T-cell (primary cell): ENCODE measurements at regions not wholly inside any gene's neighbourhood (a gene's known extent, or its start where the extent isn't known, plus 50 kb on each side); places are given as distances from the start of the nearest gene placed in this dataset.

ENCODE experiments used
- ATAC-seq, 4 experiments: fragments of 200-7000 bp in 3 of 4; fragments of 150-1000 bp in 1 of 4; cut with Tn5 transposase; replicated peaks in 1 of 4; 1 replicate in 3 of 4; 2 replicates in 1 of 4; pipeline ENCODE4 v1.10.0; 2021; ENCODE audit warnings: moderate library complexity in 3 of 4, mild to moderate bottlenecking in 2 of 4, moderate number of reproducible peaks in 1 of 4
- CTCF ChIA-PET, 2 donors: fragments of 300-600 bp; sonication (Branson Sonifier 250); formaldehyde crosslinking; loops; one replicate each; lab custom pipeline; 2022; ENCODE audit warnings: antibody characterized with exemption in 2 of 2; lab: Charles Lee
- POLR2A ChIA-PET, 2 donors: fragments of 300-600 bp; sonication (Branson Sonifier 250); formaldehyde crosslinking; loops; one replicate each; lab custom pipeline; 2022; ENCODE audit warnings: antibody characterized with exemption in 2 of 2; lab: Charles Lee
- DNase-seq, 35 experiments: peaks; one replicate each; pipeline versions ENCODE4 v3.0.0 to v3.0.0-alpha.2; 2013 to 2023
- H3K27ac ChIP-seq: one replicate; pipeline ENCODE4 v1.5.1; 2013; ENCODE audit warnings: low read length
- H3K27me3 ChIP-seq, 2 experiments: replicated peaks in 1 of 2; 1 replicate in 1 of 2; 2 replicates in 1 of 2; pipeline versions ENCODE4 v1.6.1 to v1.7.0; 2013; ENCODE audit warnings: low read length in 1 of 2, mixed read lengths in 1 of 2; ENCODE audit not compliant: control insufficient read depth in 2 of 2, insufficient read depth in 2 of 2; ENCODE audit errors: extremely low read depth in 1 of 2
- H3K36me3 ChIP-seq, 2 donors: 1 replicate in 1 of 2; 2 replicates in 1 of 2; pipeline versions ENCODE4 v1.6.1 to v1.7.0; 2013; ENCODE audit warnings: low read length in 1 of 2; ENCODE audit not compliant: control insufficient read depth in 2 of 2, insufficient read depth in 1 of 2; ENCODE audit errors: extremely low read depth in 1 of 2
- H3K4me1 ChIP-seq, 2 experiments: 1 replicate in 1 of 2; 2 replicates in 1 of 2; pipeline versions ENCODE4 v1.6.1 to v1.7.0; 2013; ENCODE audit warnings: low read length in 2 of 2, mixed read lengths in 1 of 2; ENCODE audit not compliant: insufficient read depth in 2 of 2, control insufficient read depth in 1 of 2; ENCODE audit errors: extremely low read depth in 1 of 2
- H3K4me3 ChIP-seq, 2 donors: 1 replicate in 1 of 2; 2 replicates in 1 of 2; pipeline versions ENCODE4 v1.5.1 to v1.7.0; 2013; ENCODE audit warnings: mild to moderate bottlenecking in 2 of 2, low read length in 1 of 2, moderate library complexity in 1 of 2; ENCODE audit not compliant: control insufficient read depth in 1 of 2; ENCODE audit errors: extremely low read depth in 1 of 2
- H3K9me3 ChIP-seq: 2 replicates; pipeline ENCODE4 v1.7.0; 2013
- H3K27ac Mint-ChIP-seq, 2 donors: one replicate each; pipeline ENCODE4 v1.8.0; 2020 to 2021; ENCODE audit warnings: mild to moderate bottlenecking in 2 of 2, mixed read lengths in 2 of 2
- H3K27me3 Mint-ChIP-seq, 2 donors: one replicate each; pipeline ENCODE4 v1.8.0; 2021 to 2022; ENCODE audit warnings: mixed read lengths in 2 of 2
- H3K36me3 Mint-ChIP-seq: one replicate; pipeline ENCODE4 v1.8.0; 2021; ENCODE audit warnings: mixed read lengths
- H3K4me1 Mint-ChIP-seq, 3 donors: one replicate each; pipeline ENCODE4 v1.8.0; 2020 to 2022; ENCODE audit warnings: mixed read lengths in 3 of 3, mild to moderate bottlenecking in 1 of 3
- H3K4me3 Mint-ChIP-seq, 3 donors: one replicate each; pipeline ENCODE4 v1.8.0; 2020 to 2022; ENCODE audit warnings: mild to moderate bottlenecking in 3 of 3, mixed read lengths in 3 of 3, moderate library complexity in 3 of 3
- H3K9me3 Mint-ChIP-seq, 3 donors: one replicate each; pipeline ENCODE4 v1.8.0; 2020 to 2022; ENCODE audit warnings: mixed read lengths in 3 of 3
- WGBS: methylation state at CpG from one replicate; pipeline ENCODE4 v1.1.5; 2013; ENCODE audit warnings: missing lambda C conversion rate; ENCODE audit not compliant: insufficient coverage; 5-methylcytosine and 5-hydroxymethylcytosine counted together

- ATAC-seq (no peak), DNase-seq (no peak)
- Histone ChIP-seq H3K4me1 (no peaks in the 10 kb centered on the region), H3K27me3 (peaks cover 0 to 6% of the 10 kb centered on the region in 2 experiments), H3K9me3 (no peaks in the 10 kb centered on the region), H3K36me3 (no peaks in the 10 kb centered on the region), H3K4me3 (no peak overlapping the region), H3K27ac (no peak overlapping the region)
- ChIA-PET POLR2A (no interaction called here), CTCF (no interaction called here)
- peaks cover 6 to 32% (median 11%) of the 10 kb centered on the region in 3 donors for H3K9me3 Mint-ChIP-seq
- H3K27me3 Mint-ChIP-seq = peaks cover 0 to 1% of the 10 kb centered on the region in 2 donors
- no peaks in the 10 kb centered on the region for H3K4me1 Mint-ChIP-seq
- H3K36me3 Mint-ChIP-seq = peaks cover 12% of the 10 kb centered on the region
- H3K27ac Mint-ChIP-seq = no peak overlapping the region
- H3K4me3 Mint-ChIP-seq = no peak overlapping the region
- 72% methylated on average over 3 of the region's 3 CpGs for WGBS
Measured at GRCh38 chr19:5254543-5254942, 86.1 kb downstream of the PTPRS start.

GRCh38 chr19:5253406-5254110 is 87.1 kb downstream of the PTPRS start:
- Mint-ChIP-seq H3K27me3 (peaks cover 0 to 1% of the 10 kb centered on the region in 2 donors), H3K4me3 (no peak overlapping the region), H3K36me3 (peaks cover 12% of the 10 kb centered on the region), H3K27ac (no peak overlapping the region), H3K4me1 (no peaks in the 10 kb centered on the region), H3K9me3 (peaks cover 6 to 32% (median 11%) of the 10 kb centered on the region in 3 donors)
- Histone ChIP-seq H3K36me3 (no peaks in the 10 kb centered on the region), H3K4me1 (no peaks in the 10 kb centered on the region), H3K4me3 (no peak overlapping the region), H3K27me3 (peaks cover 0 to 8% of the 10 kb centered on the region in 2 experiments), H3K27ac (no peak overlapping the region), H3K9me3 (no peaks in the 10 kb centered on the region)
- CTCF ChIA-PET = no interaction called here
- WGBS = 85% methylated on average over 1 of the region's 3 CpGs
- DNase-seq (no peak), ATAC-seq (no peak)
- POLR2A ChIA-PET = no interaction called here

DNA sequence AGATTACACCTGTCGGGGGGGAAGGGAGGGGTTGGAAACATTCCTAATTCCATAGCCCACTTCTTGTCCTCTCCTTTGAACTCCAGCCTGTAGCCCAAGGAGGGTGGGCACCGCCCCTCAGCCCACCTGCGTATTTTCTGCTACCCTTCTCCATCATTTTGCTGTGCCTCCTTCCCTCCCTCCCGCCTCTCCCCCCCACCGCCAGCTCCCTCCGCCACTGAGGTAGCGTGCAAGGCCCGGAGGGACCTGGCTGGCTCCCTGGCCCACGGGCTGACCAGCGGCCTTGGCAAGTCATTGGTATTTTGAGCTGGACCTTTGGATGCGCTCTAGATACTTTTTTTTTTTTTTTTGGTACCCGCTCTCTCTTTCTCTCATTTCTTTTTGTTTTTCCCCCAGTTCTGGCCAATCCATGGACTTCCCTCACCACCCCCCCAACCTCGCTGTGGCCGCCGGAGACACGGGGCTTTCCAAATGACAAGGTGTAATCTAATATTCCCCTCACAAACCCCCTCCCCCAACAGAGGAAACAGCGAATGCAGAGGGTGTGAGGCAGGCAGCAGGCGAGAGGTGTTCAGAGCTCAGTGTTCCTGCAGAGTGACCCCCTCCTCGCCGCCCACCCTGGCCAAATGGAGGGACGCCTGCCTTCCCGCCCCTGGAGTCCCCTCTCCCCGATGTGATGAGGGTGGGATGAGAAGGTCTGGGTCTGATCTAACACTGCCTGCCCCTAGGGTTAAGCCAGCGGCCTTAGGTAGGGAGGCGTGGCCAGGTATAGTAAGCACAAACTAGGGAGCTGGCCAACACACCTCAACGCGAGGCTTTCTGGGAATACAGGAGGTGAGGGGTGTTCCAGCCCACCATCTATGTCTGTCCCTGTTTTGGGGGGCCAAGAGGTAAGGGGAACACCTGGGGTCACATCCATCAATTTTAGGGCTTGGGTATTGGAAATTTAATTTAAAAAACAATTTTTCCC is 89.2 kb downstream of the PTPRS start:
- WGBS = 73% methylated on average over 14 of the region's 27 CpGs
- no peak overlapping the region for H3K27ac Mint-ChIP-seq
- ATAC-seq = no peak
- no peaks in the 10 kb centered on the region for H3K36me3 ChIP-seq
- ChIA-PET POLR2A (no interaction called here), CTCF (interaction anchor here in 1 of 2 donors (0.7 kb wide), 1 partner anchor 488 kb away, joined by 4 read pairs; no protein-coding TSS in a partner anchor)
- H3K4me3 Mint-ChIP-seq = no peak overlapping the region
- H3K36me3 Mint-ChIP-seq = peaks cover 9% of the 10 kb centered on the region
- H3K27me3 ChIP-seq = peaks cover 0 to 19% of the 10 kb centered on the region in 2 experiments
- H3K4me1 Mint-ChIP-seq = peaks cover 0 to 6% (median 0%) of the 10 kb centered on the region in 3 donors
- peaks cover 0 to 13% of the 10 kb centered on the region in 2 donors for H3K27me3 Mint-ChIP-seq
- no peak for DNase-seq
- H3K9me3 Mint-ChIP-seq = peaks cover 6 to 27% (median 11%) of the 10 kb centered on the region in 3 donors
- no peaks in the 10 kb centered on the region for H3K9me3 ChIP-seq
- no peak overlapping the region for H3K4me3 ChIP-seq
- H3K4me1 ChIP-seq = no peaks in the 10 kb centered on the region
- no peak overlapping the region for H3K27ac ChIP-seq

DNA sequence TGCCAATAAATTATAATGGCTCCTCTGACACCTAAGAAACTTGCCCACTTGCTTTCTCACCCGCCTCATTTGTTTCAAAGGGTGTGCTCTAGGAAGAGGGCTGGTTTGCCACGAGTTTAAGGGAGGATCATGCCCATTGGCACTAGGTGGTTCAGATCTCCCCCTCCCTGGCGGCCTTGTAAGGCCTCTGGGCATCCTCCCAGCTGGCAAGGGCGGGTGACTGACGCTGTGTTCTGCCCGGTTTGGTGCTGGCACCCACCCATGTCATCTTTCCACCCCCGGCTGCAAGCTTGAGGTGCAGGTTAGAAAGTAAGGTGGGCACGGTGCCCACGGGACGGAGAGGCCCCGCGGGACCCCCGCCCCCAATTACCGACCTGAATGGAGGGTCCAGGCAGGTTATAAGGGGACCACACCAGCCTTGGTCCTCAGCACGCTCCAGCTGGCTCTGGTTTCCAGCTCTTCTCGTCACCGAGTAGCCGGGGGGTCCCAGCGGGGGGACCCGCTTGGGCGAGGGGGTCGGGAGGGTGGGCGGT is 90.4 kb downstream of the PTPRS start:
- Mint-ChIP-seq H3K9me3 (peaks cover 3 to 15% (median 6%) of the 10 kb centered on the region in 3 donors), H3K4me3 (no peak overlapping the region), H3K36me3 (peaks cover 5% of the 10 kb centered on the region), H3K4me1 (peaks cover 0 to 6% (median 0%) of the 10 kb centered on the region in 3 donors), H3K27me3 (peaks cover 0 to 14% of the 10 kb centered on the region in 2 donors), H3K27ac (no peak overlapping the region)
- no peak overlapping the region for H3K27ac ChIP-seq
- CTCF ChIA-PET = no interaction called here
- H3K4me3 ChIP-seq = no peak overlapping the region
- DNase-seq = no peak
- H3K36me3 ChIP-seq = no peaks in the 10 kb centered on the region
- H3K27me3 ChIP-seq = peaks cover 0 to 29% of the 10 kb centered on the region in 2 experiments
- POLR2A ChIA-PET = no interaction called here
- H3K9me3 ChIP-seq = no peaks in the 10 kb centered on the region
- ATAC-seq = no peak
- no peaks in the 10 kb centered on the region for H3K4me1 ChIP-seq
- 94% methylated on average over 11 of the region's 23 CpGs for WGBS

DNA sequence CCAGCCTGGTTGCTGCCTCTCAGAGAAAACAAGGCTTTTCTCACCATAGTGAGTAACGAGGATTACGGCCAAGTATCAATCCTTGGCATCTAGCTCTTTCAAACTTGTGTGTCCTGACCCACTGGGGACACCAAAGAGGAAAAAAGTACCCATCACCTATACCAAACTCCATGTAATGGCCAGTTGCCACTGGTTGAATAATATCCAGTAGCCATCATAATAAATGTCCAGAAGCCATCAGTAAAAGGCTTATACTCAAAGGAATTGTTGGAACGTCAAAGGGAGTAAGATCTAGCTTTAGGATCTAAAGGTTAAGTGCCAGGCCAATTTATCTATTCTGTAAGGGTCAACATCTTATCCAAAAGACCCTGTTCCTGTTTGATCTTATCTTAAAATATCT is 91.1 kb downstream of the PTPRS start:
- H3K36me3 Mint-ChIP-seq = peaks cover 4% of the 10 kb centered on the region
- no peak overlapping the region for H3K27ac Mint-ChIP-seq
- peaks cover 0 to 6% (median 0%) of the 10 kb centered on the region in 3 donors for H3K4me1 Mint-ChIP-seq
- ChIA-PET POLR2A (no interaction called here), CTCF (no interaction called here)
- Histone ChIP-seq H3K4me3 (no peak overlapping the region), H3K27ac (no peak overlapping the region), H3K9me3 (no peaks in the 10 kb centered on the region), H3K36me3 (no peaks in the 10 kb centered on the region), H3K27me3 (peaks cover 0 to 30% of the 10 kb centered on the region in 2 experiments), H3K4me1 (no peaks in the 10 kb centered on the region)
- H3K9me3 Mint-ChIP-seq = peaks cover 0 to 9% (median 4%) of the 10 kb centered on the region in 3 donors
- H3K27me3 Mint-ChIP-seq = peaks cover 0 to 14% of the 10 kb centered on the region in 2 donors
- H3K4me3 Mint-ChIP-seq = no peak overlapping the region
- no peak for DNase-seq
- ATAC-seq = no peak
- 80% methylated on average over 1 of the region's 3 CpGs for WGBS

DNA sequence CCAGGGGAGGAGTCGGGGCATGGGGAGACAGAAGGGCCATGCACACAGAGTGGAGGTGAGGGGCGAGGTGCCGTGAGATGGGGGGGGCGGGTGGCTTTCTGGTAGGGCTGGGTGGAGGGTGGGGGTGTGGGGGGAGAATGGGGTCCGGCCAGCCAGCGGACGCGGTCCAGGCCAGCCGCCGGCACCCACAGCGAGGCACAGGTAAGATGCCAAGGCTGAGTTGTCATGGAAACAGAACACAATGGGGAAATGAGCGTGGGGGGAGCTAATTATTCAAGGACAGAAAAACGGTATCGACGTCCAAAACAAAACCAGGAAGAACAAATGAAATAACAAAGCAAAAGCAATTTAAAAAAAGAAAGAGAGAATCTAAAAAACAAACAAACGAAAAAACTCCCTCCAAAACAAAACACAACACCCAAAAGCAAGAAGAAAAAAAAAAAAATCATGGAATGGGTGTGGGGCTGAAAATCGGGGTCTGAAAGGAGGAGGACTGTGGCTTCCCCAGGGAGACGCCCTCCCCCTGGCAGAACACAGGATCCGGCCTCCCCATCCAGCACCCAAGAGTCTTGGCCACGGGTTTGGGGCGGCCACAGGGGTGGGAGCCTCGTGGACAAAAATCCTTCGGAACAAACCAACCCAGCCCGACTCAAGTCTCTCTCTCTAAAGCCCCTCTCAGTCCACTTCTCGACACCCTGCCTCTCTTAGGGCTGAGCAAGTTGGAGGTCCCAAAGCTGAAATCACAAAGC is 92.5 kb downstream of the PTPRS start:
- Histone ChIP-seq H3K27ac (no peak overlapping the region), H3K27me3 (peaks cover 0 to 30% of the 10 kb centered on the region in 2 experiments), H3K4me3 (no peak overlapping the region), H3K9me3 (no peaks in the 10 kb centered on the region), H3K4me1 (no peaks in the 10 kb centered on the region), H3K36me3 (no peaks in the 10 kb centered on the region)
- no peak overlapping the region for H3K27ac Mint-ChIP-seq
- ATAC-seq (no peak), DNase-seq (no peak)
- no peaks in the 10 kb centered on the region for H3K36me3 Mint-ChIP-seq
- no peak overlapping the region for H3K4me3 Mint-ChIP-seq
- peaks cover 0 to 6% (median 0%) of the 10 kb centered on the region in 3 donors for H3K4me1 Mint-ChIP-seq
- no peaks in the 10 kb centered on the region for H3K9me3 Mint-ChIP-seq
- peaks cover 0 to 13% of the 10 kb centered on the region in 2 donors for H3K27me3 Mint-ChIP-seq
- CTCF ChIA-PET = no interaction called here
- 87% methylated on average over 8 of the region's 25 CpGs for WGBS
- POLR2A ChIA-PET = no interaction called here
